ENCODE measurements at regions not wholly inside any gene's neighbourhood (a gene's known extent, or its start where the extent isn't known, plus 50 kb on each side); places are given as distances from the start of the nearest gene placed in this dataset.
"Not testable (repeated sequence)": the region's sequence is repeated elsewhere in the genome, so short reads cannot be mapped to it uniquely, and the experiment has no call there.

DNA sequence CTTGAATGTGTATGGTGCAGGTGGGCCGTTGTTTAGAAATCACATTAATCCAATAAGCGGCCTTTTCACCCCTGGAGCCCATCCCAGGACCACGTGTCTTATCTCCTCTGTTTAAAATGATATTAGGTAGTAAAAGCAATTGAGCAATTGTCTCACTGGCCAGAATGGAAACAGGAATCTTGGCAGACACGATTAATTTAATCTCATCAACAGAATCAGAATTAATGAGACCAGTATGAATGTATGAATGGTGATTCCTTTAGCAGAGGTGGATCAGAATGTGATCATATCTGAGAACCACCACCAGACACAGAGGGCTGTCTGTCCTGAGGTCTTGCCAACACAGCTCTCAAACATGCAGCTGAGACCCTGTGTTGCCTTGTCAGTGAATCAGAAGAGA, 1591.4 kb downstream of the REEP3 start:
- no peak for DNase-seq

DNA sequence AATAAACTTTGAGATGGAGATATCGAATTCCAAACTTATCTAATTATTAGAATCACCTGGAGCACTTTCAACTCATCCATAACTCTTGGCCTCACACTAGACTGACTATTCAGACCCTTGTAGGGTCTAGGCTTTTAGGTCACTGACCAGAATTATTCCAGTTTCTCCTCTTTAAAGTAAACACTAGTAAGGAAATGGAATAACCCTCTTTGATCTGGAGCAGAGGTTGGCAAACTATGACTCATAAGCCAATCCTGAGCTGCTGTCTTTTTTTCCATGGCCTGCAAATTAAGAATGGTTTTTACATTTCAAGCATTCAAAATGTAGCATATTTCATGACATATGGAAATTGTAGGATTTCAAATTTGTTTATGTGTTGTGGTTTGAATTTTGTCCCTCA, 1601.9 kb downstream of the REEP3 start:
- DNase-seq = no peak

- DNase-seq = no peak
Measured at GRCh38 chr10:65125212-65125611, 1604.0 kb downstream of the REEP3 start.

DNA sequence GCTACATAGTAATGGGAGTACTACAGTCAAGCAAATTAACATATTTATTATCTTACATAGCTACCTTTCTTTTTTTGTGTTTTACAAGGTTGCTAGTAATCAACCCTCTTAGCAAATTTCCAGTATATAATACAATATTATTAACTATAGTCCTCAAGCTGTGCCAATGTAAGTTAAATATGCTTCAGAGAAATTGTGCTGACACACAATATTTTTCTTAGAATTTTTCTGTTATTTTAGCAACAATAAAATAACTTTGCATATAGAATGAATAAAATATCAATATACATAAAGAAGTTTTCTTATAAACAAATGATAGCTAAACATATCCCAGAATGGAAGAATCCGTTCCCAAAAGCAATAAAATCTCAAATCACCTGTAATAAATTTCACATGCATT, 1605.1 kb downstream of the REEP3 start:
- DNase-seq = no peak

GRCh38 chr10:65128277-65128676, 1607.1 kb downstream of the REEP3 start:
- DNase-seq = no peak

DNA sequence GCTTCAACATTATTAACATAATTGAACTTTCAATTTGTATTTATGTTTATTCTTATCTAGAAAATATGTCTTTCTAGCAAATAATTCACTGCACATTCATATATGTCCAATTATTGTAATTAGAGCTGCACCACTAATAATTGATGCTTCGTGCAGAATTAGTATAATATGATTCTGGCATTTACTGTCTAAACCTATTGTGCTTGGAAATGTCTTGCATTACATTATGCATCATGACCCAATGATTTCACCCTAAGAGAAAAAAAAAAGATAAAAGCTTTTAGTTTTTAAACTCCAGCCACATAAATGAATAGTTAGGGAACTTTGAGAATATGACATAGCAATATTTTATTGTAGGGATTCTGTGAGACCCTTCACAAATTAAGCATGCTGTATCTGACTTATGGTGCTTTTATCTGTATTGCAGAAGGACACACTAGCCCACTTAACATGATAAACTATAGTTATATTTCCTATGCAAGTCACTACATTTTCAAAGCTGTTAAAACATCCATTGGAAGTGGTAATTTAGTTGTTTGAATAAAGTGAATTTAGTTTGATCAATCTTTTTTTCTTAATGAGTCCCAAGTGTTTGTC, 1609.1 kb downstream of the REEP3 start:
- no peak for DNase-seq

DNA sequence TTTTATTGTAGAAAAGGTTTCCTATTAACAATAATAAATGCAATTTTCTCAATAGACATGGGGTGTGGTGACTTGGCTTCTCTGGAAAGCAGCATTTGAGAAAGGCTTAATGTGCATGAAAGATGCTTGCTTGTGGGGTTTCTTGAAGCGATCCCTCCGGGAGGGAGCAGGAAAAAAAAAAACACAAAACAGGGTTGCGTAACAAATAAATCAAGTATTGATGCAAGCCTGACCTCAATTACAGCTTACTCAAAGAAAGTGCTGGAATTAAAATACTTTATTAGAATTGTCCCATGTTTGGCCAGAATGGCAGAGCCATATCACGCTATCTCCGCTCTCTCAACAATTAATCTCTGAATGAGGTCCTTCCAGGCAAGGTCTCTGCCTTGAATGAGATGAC, 1612.5 kb downstream of the REEP3 start:
- no peak for DNase-seq

GRCh38 chr10:65135508-65135907, 1614.3 kb downstream of the REEP3 start:
- no peak for DNase-seq

- no peak for DNase-seq
Measured at GRCh38 chr10:65142641-65143435, 1621.6 kb downstream of the REEP3 start.

DNA sequence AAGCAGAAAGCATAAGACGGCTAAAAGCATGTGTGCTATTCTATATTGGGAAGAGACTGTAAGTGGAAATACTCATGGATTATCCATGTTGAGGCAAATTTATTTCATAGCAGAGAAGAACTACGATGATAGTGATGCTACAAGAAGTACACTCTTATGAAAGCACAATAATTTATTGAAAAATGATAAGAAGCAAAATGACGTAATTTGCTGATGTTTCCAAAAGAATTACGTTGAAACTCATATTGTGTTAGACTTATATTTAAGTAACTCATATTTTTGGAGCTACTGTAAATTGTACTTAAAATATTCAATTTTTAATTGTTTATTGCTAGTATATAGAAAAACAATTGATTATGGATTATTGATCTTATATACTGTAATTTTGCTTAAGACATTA, 1622.5 kb downstream of the REEP3 start:
- DNase-seq = no peak

- no peak for DNase-seq
Measured at GRCh38 chr10:65149878-65150277, 1628.7 kb downstream of the REEP3 start.

DNA sequence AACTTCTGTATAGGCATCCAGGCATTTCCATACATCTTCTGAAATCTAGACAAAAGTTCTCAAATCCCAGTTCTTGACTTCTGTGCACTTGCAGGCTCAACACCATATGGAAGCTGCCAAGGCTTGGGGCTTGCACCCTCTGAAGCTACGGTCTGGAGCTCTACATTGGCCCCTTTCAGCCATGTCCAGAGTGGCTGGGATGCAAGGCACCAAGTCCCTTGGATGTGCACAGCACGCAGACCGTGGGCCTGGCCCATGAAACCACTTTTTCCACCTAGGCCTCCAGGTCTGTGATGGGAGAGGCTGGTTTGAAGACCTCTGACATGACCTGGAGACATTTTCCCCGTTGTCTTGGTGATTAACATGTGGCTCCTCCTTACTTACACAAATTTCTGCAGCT, 1645.1 kb downstream of the REEP3 start:
- DNase-seq = no peak

GRCh38 chr10:65172249-65172648, 1651.0 kb downstream of the REEP3 start:
- no peak for DNase-seq

GRCh38 chr10:65176994-65177393, 1655.8 kb downstream of the REEP3 start:
- DNase-seq = no peak

DNA sequence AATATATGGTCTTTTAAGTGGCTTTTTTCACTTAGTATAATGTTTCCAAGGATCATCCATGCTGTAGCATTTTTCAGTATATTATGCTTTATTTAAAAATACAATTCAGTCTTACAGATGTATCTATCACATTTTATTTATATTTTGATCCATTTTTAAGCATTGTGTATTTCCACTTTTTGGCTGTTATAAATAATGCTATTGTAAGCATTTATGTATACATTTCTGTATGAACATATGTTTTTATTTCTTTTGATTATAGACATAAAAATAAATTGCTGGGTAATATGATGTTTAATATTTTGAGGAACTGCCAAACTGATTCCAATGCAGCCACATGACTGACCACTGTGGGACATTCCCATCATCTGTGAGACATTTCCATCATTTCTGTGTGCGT, 1662.0 kb downstream of the REEP3 start:
- DNase-seq = no peak

DNA sequence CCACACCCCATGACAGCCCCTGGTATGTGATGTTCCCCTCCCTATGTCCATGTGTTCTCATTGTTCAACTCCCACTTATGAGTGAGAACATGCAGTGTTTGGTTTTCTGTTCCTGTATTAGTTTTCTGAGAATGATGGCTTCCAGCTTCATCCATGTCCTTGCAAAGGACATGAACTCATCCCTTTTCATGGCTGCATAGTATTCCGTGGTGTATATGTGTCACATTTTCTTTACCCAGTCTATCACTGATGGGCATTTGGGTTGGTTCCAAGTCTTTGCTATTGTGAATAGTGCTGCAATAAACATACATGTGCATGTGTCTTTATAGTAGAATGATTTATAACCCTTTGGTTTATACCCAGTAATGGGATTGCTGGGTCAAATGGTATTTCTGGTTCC, 1665.5 kb downstream of the REEP3 start:
- not testable (repeated sequence) for DNase-seq

- no peak for DNase-seq
Measured at GRCh38 chr10:65194126-65194525, 1672.9 kb downstream of the REEP3 start.

- DNase-seq = no peak
Measured at GRCh38 chr10:65194555-65194954, 1673.4 kb downstream of the REEP3 start.

- no peak for DNase-seq
Measured at GRCh38 chr10:65196111-65196510, 1674.9 kb downstream of the REEP3 start.

DNA sequence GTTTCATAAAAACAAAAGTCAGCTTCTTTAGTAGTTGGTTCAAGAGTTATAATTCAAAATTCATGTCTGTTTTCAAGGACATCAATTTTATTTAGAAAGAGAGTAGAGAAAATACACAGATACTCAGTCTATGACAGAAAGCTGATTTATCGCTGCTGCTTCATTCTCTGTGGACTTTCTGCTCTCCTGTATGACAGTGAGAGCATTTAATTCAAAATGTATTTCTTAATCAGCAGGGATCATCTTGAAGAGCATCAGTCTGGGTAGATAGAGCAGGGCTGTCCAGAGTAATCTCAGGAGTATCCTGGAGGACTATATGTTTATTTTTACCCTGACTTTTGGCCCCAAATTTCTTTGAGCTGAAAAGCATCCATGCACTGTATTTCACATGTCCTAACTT, 1676.7 kb downstream of the REEP3 start:
- no peak for DNase-seq

- no peak for DNase-seq
Measured at GRCh38 chr10:65201491-65201890, 1680.3 kb downstream of the REEP3 start.

- DNase-seq = no peak
Measured at GRCh38 chr10:65204999-65205398, 1683.8 kb downstream of the REEP3 start.

DNA sequence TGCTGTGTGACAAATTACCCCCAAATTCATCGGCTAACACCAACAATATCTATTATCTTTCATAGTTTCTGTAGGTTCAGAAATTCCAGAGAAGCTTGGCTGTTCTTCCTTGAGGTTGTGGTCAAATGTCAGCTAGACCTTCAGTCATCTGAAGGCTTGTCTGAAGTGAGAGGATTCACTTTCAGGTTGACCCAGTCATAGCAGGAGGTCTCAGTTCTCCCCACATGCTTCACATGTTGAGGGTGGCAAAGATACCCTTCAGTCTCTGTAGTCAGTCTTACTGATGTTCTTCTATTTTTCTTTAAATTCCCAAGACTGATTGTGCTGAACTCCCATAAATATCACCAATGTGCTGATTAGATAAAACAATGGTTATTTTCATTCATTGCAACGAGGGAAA, 1692.0 kb downstream of the REEP3 start:
- DNase-seq = no peak

DNA sequence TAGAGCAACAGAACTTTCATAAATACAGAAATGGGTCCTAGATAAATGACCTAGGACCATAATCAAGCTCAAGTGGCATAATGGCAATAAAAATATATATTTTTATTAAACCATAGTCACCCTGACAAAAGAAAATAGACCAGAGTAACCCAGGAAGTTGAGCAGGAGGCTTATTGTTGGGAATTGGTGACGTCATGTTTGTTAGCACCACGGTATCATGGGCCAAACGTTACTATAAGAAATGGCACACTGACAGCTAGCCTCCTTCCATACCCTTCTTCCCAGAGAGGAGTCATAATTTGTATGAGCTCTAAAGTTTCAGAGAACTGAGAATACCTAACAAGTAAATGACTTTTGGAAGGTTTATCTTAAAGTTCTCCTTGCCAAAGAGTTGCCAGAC, 1698.2 kb downstream of the REEP3 start:
- no peak for DNase-seq

GRCh38 chr10:65231148-65231547, 1694.7 kb upstream of the LRRTM3 start:
- no peak for DNase-seq
